GM23338 (cell line): ENCODE measurements at regions not wholly inside any gene's neighbourhood (a gene's known extent, or its start where the extent isn't known, plus 50 kb on each side); places are given as distances from the start of the nearest gene placed in this dataset.

Source experiments
- ATAC-seq: fragments of 200-7000 bp; cut with Tn5 transposase; 3 replicates; pipeline ENCODE4 v1.9.1; 2020
- DNase-seq: peaks from one replicate; pipeline ENCODE4 v3.0.0-alpha.2; 2015; ENCODE audit warnings: low spot score
- H2AFZ ChIP-seq: fragments of 200-600 bp; sonication (generic); 2 replicates; pipeline ENCODE4 v1.8.0; 2016; ENCODE audit warnings: antibody characterized with exemption, mild to moderate bottlenecking, moderate library complexity
- H3F3A ChIP-seq: fragments of 200-600 bp; sonication (generic); replicated peaks from 2 replicates; pipeline ENCODE4 v1.8.0; 2017; ENCODE audit warnings: antibody characterized with exemption, mixed run types, low read depth
- H3K27ac ChIP-seq: fragments of 200-600 bp; sonication (generic); 2 replicates; pipeline ENCODE4 v1.6.1; 2016; ENCODE audit warnings: low read depth
- H3K27me3 ChIP-seq: fragments of 200-600 bp; sonication (generic); 2 replicates; pipeline ENCODE4 v1.8.0; 2016; ENCODE audit warnings: mild to moderate bottlenecking, mixed run types, moderate library complexity; ENCODE audit not compliant: insufficient read depth
- H3K36me3 ChIP-seq: fragments of 200-600 bp; sonication (generic); 2 replicates; pipeline ENCODE4 v1.8.0; 2016; ENCODE audit warnings: mild to moderate bottlenecking; ENCODE audit not compliant: insufficient read depth
- H3K4me1 ChIP-seq: fragments of 200-600 bp; sonication (generic); 2 replicates; pipeline ENCODE4 v1.8.0; 2016; ENCODE audit warnings: mild to moderate bottlenecking, moderate library complexity; ENCODE audit not compliant: insufficient read depth
- H3K4me2 ChIP-seq: fragments of 200-600 bp; sonication (generic); 2 replicates; pipeline ENCODE4 v1.7.1; 2017; ENCODE audit warnings: mixed run types
- H3K4me3 ChIP-seq: fragments of 200-600 bp; sonication (generic); 2 replicates; pipeline ENCODE4 v1.6.1; 2016; ENCODE audit warnings: mixed run types
- H3K79me2 ChIP-seq: fragments of 200-600 bp; sonication (generic); replicated peaks from 2 replicates; pipeline ENCODE4 v1.8.0; 2017; ENCODE audit warnings: mild to moderate bottlenecking; ENCODE audit not compliant: insufficient read depth
- H3K9me2 ChIP-seq: fragments of 200-600 bp; sonication (generic); 2 replicates; pipeline ENCODE4 v1.8.0; 2017; ENCODE audit not compliant: insufficient read depth
- H4K20me1 ChIP-seq: fragments of 200-600 bp; sonication (generic); replicated peaks from 2 replicates; pipeline ENCODE4 v1.8.0; 2017; ENCODE audit warnings: mild to moderate bottlenecking; ENCODE audit not compliant: insufficient read depth
- H3K27ac Mint-ChIP-seq: 2 replicates; pipeline ENCODE4 v1.8.0; 2020; ENCODE audit warnings: inconsistent platforms, mild to moderate bottlenecking, moderate library complexity, mixed read lengths
- H3K27me3 Mint-ChIP-seq: 3 replicates; pipeline ENCODE4 v1.8.0; 2022; ENCODE audit warnings: low read depth, mild to moderate bottlenecking, moderate library complexity, mixed read lengths, inconsistent platforms; ENCODE audit not compliant: insufficient read depth, poor library complexity
- H3K36me3 Mint-ChIP-seq: 3 replicates; pipeline ENCODE4 v1.8.0; 2021; ENCODE audit warnings: low read depth, mild to moderate bottlenecking, inconsistent platforms, moderate library complexity, mixed read lengths
- H3K4me1 Mint-ChIP-seq: 3 replicates; pipeline ENCODE4 v1.8.0; 2020; ENCODE audit warnings: mild to moderate bottlenecking, inconsistent platforms, mixed read lengths
- H3K4me3 Mint-ChIP-seq: 3 replicates; pipeline ENCODE4 v1.8.0; 2021; ENCODE audit warnings: moderate library complexity, mild to moderate bottlenecking, inconsistent platforms, mixed read lengths
- H3K9me3 Mint-ChIP-seq: 3 replicates; pipeline ENCODE4 v1.8.0; 2020; ENCODE audit warnings: moderate library complexity, mild to moderate bottlenecking, inconsistent platforms, mixed read lengths
- CREB1 ChIP-seq: fragments of 250-450 bp; sonication (Bioruptor Pico); IDR thresholded peaks from 2 replicates; pipeline ENCODE4 v1.5.0; 2020; ENCODE audit warnings: low read depth, mild to moderate bottlenecking, moderate library complexity
- ETS1 ChIP-seq: IDR thresholded peaks from 2 replicates; pipeline ENCODE4 v1.6.1; 2016; ENCODE audit warnings: antibody characterized with exemption
- EZH2 ChIP-seq: fragments of 200-600 bp; sonication (generic); IDR thresholded peaks from one replicate; pipeline ENCODE4 v1.8.0; 2017; ENCODE audit warnings: antibody characterized with exemption, mild to moderate bottlenecking, low read depth; ENCODE audit not compliant: unreplicated experiment
- EZH2phosphoT487 ChIP-seq: fragments of 200-600 bp; sonication (generic); IDR thresholded peaks from one replicate; pipeline ENCODE4 v1.8.1; 2018; ENCODE audit warnings: antibody characterized with exemption; ENCODE audit not compliant: unreplicated experiment
- NANOG ChIP-seq: IDR thresholded peaks from 2 replicates; pipeline ENCODE4 v1.6.1; 2016; ENCODE audit warnings: antibody characterized with exemption, borderline replicate concordance
- POLR2AphosphoS5 ChIP-seq: IDR thresholded peaks from 2 replicates; pipeline ENCODE4 v1.6.1; 2016; ENCODE audit warnings: antibody characterized with exemption, low read depth
- STAT1 ChIP-seq: IDR thresholded peaks from one replicate; pipeline ENCODE4 v1.6.1; 2016; ENCODE audit warnings: antibody characterized with exemption; ENCODE audit not compliant: unreplicated experiment
- ZNF114 ChIP-seq: fragments of 250-450 bp; sonication (Bioruptor Pico); IDR thresholded peaks from 2 replicates; pipeline ENCODE4 v1.5.0; 2020; ENCODE audit warnings: mild to moderate bottlenecking, moderate library complexity
- ZNF331 ChIP-seq: fragments of 250-450 bp; sonication (Bioruptor Pico); IDR thresholded peaks from 2 replicates; pipeline ENCODE4 v1.5.0; 2020; ENCODE audit warnings: low read depth, mild to moderate bottlenecking, moderate library complexity
- ZNF462 ChIP-seq: fragments of 250-450 bp; sonication (Bioruptor Pico); IDR thresholded peaks from 2 replicates; pipeline ENCODE4 v1.5.0; 2020; ENCODE audit warnings: mild to moderate bottlenecking, moderate library complexity

DNA sequence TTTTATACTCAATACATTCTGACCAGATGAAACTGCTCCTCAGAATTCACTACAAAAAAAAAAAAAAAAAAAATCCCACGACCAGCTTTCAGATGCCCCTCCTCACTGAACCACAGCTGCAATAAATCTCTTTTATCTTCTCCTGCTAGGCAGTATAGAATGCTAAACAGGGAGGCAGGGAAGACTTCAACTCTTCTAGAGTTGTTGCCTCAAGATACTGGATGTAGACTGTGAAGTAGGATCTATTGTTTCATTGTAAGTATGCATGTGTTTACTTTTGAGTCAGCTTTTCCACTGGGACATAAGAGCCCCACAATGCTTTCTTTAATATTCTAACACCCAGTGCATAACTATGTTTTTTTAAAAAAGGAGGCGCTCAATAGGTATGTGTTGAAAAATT lies 401.4 kb downstream of the TBL1XR1 start (continued):
- TF ChIP-seq CREB1 (no peak), STAT1 (no peak), EZH2 (no peak), ZNF462 (CRISPR knock-in tag) (no peak), ZNF114 (CRISPR knock-in tag) (no peak), POLR2AphosphoS5 (no peak), NANOG (no peak)

DNA sequence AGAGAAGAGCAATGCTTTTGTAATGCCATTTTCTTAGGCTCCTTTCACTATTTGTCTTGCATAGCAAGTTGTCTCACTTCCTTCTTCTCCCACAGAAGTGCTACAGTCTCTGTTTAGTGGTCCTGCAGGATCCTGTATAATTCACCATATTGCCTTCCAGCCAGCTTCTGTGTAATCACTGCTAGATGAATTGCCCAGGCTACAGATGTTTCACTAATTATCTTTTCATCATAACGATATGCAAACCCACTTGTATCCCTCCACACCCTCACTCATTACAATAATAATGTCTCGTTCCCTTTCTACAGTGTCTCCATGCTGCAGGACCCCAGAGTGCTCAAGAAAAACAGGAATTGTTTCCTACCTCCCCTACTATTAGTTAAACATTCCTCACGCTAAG lies 402.9 kb downstream of the TBL1XR1 start:
- H2AFZ ChIP-seq, result no peak overlapping the region; the same call in 1 of the 2 replicates
- H3K27me3 ChIP-seq, result no peaks in the 10 kb centered on the region
- ATAC-seq (no peak; the same call in 2 of the 3 replicates), DNase-seq (no peak)
- H3K4me3 Mint-ChIP-seq, result no peak overlapping the region
- no peaks in the 10 kb centered on the region for H3K27me3 Mint-ChIP-seq
- peaks cover 35% of the 10 kb centered on the region for H3K4me1 ChIP-seq
- TF ChIP-seq NANOG (no peak), EZH2 (no peak), ETS1 (no peak), ZNF114 (CRISPR knock-in tag) (no peak), EZH2phosphoT487 (no peak), POLR2AphosphoS5 (no peak), ZNF331 (CRISPR knock-in tag) (no peak), STAT1 (no peak), CREB1 (no peak)
- H3K4me1 Mint-ChIP-seq, result peaks cover 32% of the 10 kb centered on the region
- peak overlapping the region; percentile 27; the same call in 1 of the 2 replicates for H3K27ac ChIP-seq
- no peaks in the 10 kb centered on the region for H3K79me2 ChIP-seq
- no peaks in the 10 kb centered on the region for H3K36me3 Mint-ChIP-seq
- no peaks in the 10 kb centered on the region for H3K36me3 ChIP-seq
- no peaks in the 10 kb centered on the region for H3K9me3 Mint-ChIP-seq
- H3K9me2 ChIP-seq, result peaks cover 8% of the 10 kb centered on the region; the same call in 1 of the 2 replicates
- no peaks in the 10 kb centered on the region for H3F3A ChIP-seq
- peak overlapping the region; percentile 1 for H3K27ac Mint-ChIP-seq
- H3K4me3 ChIP-seq, result no peak overlapping the region
- peak overlapping the region; percentile 23 for H3K4me2 ChIP-seq
- no peaks in the 10 kb centered on the region for H4K20me1 ChIP-seq
